SU-DHL-6 (cell line): ENCODE measurements at regions not wholly inside any gene's neighbourhood (a gene's known extent, or its start where the extent isn't known, plus 50 kb on each side); places are given as distances from the start of the nearest gene placed in this dataset.

Experiments used
- H2AFZ ChIP-seq: fragments of 200-600 bp; sonication (generic); 2 replicates; pipeline ENCODE4 v1.6.1; 2014; ENCODE audit warnings: low read depth, mild to moderate bottlenecking, moderate library complexity, mixed read lengths, antibody characterized with exemption, low read length; ENCODE audit not compliant: severe bottlenecking
- H3F3A ChIP-seq: fragments of 200-600 bp; shearing (Covaris generic); 2 replicates; pipeline ENCODE4 v1.6.0; 2016; ENCODE audit warnings: antibody characterized with exemption, mild to moderate bottlenecking; ENCODE audit not compliant: insufficient read depth
- H3K27ac ChIP-seq: fragments of 200-600 bp; sonication (generic); 2 replicates; pipeline ENCODE4 v1.5.1; 2016; ENCODE audit warnings: low read depth, mild to moderate bottlenecking, low read length, moderate library complexity, mixed read lengths
- H3K27me3 ChIP-seq: fragments of 200-600 bp; sonication (generic), shearing (Covaris generic); 2 replicates; pipeline ENCODE4 v1.6.0; 2014; ENCODE audit warnings: mild to moderate bottlenecking, low read length
- H3K36me3 ChIP-seq: fragments of 200-600 bp; sonication (generic); 2 replicates; pipeline ENCODE4 v1.6.1; 2014; ENCODE audit warnings: mild to moderate bottlenecking, low read length, mixed read lengths
- H3K4me2 ChIP-seq: fragments of 300-600, 200-600 bp; shearing (Covaris generic), sonication (generic); 2 replicates; pipeline ENCODE4 v1.6.0; 2014; ENCODE audit warnings: low read length, low read depth, mild to moderate bottlenecking; ENCODE audit not compliant: poor library complexity, severe bottlenecking
- H3K4me3 ChIP-seq: fragments of 200-600 bp; sonication (generic); 2 replicates; pipeline ENCODE4 v1.5.1; 2014; ENCODE audit warnings: antibody characterized with exemption, low read length, mild to moderate bottlenecking, mixed read lengths; ENCODE audit not compliant: insufficient read depth, poor library complexity, severe bottlenecking
- H3K79me2 ChIP-seq: fragments of 200-600 bp; sonication (generic); 2 replicates; pipeline ENCODE4 v1.6.1; 2014; ENCODE audit warnings: mild to moderate bottlenecking, low read length, moderate library complexity; ENCODE audit not compliant: insufficient read depth
- H3K9ac ChIP-seq: fragments of 200-600 bp; sonication (generic); 2 replicates; pipeline ENCODE4 v1.7.0; 2014; ENCODE audit warnings: mild to moderate bottlenecking, low read length
- H3K9me2 ChIP-seq: fragments of 200-600 bp; sonication (generic); replicated peaks from 2 replicates; pipeline ENCODE4 v1.6.1; 2014; ENCODE audit warnings: low read length; ENCODE audit not compliant: insufficient read depth
- H3K9me3 ChIP-seq: fragments of 200-600 bp; sonication (generic); 2 replicates; pipeline ENCODE4 v1.6.1; 2014; ENCODE audit warnings: low read length, mixed read lengths; ENCODE audit not compliant: insufficient read depth
- H4K20me1 ChIP-seq: fragments of 200-600 bp; sonication (generic); 2 replicates; pipeline ENCODE4 v1.6.1; 2014; ENCODE audit warnings: low read depth, mild to moderate bottlenecking, antibody characterized with exemption, low read length, moderate library complexity, mixed read lengths
- EZH2phosphoT487 ChIP-seq: fragments of 200-600 bp; sonication (generic), shearing (Covaris generic); conservative IDR thresholded peaks from 2 replicates; pipeline ENCODE4 v1.6.1; 2018; ENCODE audit warnings: mild to moderate bottlenecking, antibody characterized with exemption, low read length, moderate library complexity, mixed read lengths
- TF ChIP-seq, protein P1 (sequence below): fragments of 200-600 bp; sonication (generic); IDR thresholded peaks from one replicate; pipeline ENCODE4 v1.5.1; 2017; ENCODE audit warnings: antibody characterized with exemption, mild to moderate bottlenecking, low read length, moderate library complexity; ENCODE audit not compliant: insufficient read depth, poor library complexity, severe bottlenecking

DNA sequence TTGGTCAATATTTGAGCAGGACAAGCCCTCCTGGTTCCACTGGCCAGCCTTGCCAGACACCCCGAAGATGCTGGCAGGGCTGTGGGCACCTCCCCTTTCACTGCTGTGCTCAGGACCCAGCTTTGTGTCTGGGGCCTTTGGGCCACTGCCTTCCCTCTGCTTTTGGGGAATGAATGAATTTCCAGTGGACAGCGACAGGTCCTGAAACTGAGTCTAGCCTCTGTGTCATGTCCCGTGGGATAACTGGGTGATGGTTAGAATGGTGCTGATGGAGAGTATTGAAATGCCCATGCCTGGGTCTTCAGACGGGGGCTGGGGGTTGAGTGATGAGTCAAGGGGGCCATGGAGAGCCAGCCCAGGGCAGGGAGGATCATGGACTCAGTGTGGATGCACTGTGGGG lies 135.8 kb downstream of the FOXL1 start:
- H3K36me3 ChIP-seq: no peaks in the 10 kb centered on the region
- no peaks in the 10 kb centered on the region for H4K20me1 ChIP-seq
- TF ChIP-seq, protein P1, sequence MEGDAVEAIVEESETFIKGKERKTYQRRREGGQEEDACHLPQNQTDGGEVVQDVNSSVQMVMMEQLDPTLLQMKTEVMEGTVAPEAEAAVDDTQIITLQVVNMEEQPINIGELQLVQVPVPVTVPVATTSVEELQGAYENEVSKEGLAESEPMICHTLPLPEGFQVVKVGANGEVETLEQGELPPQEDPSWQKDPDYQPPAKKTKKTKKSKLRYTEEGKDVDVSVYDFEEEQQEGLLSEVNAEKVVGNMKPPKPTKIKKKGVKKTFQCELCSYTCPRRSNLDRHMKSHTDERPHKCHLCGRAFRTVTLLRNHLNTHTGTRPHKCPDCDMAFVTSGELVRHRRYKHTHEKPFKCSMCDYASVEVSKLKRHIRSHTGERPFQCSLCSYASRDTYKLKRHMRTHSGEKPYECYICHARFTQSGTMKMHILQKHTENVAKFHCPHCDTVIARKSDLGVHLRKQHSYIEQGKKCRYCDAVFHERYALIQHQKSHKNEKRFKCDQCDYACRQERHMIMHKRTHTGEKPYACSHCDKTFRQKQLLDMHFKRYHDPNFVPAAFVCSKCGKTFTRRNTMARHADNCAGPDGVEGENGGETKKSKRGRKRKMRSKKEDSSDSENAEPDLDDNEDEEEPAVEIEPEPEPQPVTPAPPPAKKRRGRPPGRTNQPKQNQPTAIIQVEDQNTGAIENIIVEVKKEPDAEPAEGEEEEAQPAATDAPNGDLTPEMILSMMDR: no peak
- no peak for TF ChIP-seq EZH2phosphoT487
- no peaks in the 10 kb centered on the region for H3K79me2 ChIP-seq
- no peaks in the 10 kb centered on the region for H3F3A ChIP-seq
- no peaks in the 10 kb centered on the region for H3K27me3 ChIP-seq
- H3K4me2 ChIP-seq: no peak overlapping the region
- no peaks in the 10 kb centered on the region for H3K9me3 ChIP-seq
- no peaks in the 10 kb centered on the region for H3K9me2 ChIP-seq
- no peak overlapping the region for H2AFZ ChIP-seq
- H3K27ac ChIP-seq: no peak overlapping the region
- H3K4me3 ChIP-seq: no peak overlapping the region
- H3K9ac ChIP-seq: no peak overlapping the region

DNA sequence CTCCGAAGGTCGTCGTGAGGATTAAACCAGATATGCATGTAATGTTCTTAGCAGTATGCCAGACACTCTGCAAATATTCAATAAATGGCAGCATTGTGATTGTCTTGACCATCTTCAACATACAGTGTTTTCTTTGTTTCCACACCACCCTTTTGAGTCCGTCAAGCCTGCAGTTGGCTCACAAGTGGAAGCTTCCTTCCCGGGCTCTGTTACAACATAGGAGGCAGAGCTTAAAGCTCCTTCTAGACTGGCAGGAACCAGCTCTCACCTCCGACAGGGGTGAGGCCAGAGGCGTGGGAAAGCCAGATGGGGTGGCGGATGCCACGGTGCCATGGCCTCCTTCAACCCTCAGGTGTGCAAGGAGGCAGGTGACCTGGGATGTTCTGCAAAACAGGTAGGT lies 138.3 kb downstream of the FOXL1 start:
- Histone ChIP-seq H2AFZ (no peak overlapping the region), H3K27me3 (no peaks in the 10 kb centered on the region), H3K27ac (no peak overlapping the region), H4K20me1 (no peaks in the 10 kb centered on the region), H3F3A (no peaks in the 10 kb centered on the region), H3K9me3 (no peaks in the 10 kb centered on the region), H3K9ac (no peak overlapping the region), H3K9me2 (no peaks in the 10 kb centered on the region), H3K4me2 (no peak overlapping the region), H3K4me3 (no peak overlapping the region), H3K36me3 (no peaks in the 10 kb centered on the region), H3K79me2 (no peaks in the 10 kb centered on the region)
- TF ChIP-seq EZH2phosphoT487: no peak
- TF ChIP-seq, protein P1: no peak

DNA sequence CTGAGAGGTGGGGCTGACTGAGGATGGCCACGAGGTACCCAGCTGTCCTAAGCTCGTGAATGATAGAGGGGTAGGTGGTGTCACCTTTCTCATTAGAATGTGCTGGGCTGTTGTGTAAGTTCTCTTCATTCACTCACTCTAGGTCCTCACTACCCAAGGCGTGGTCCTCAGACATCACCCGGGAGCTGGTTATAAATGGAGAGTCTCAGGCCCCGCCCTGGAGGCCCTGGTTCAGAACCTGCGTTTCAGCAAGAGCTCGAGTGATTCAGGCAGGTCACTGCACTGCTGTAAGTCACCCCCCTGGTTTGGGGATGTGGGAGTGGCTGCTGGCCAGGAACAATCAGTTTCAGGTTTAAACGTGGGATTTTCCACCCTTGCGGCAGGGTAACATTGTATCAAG lies 139.8 kb downstream of the FOXL1 start:
- Histone ChIP-seq H3F3A (no peaks in the 10 kb centered on the region), H3K9me3 (no peaks in the 10 kb centered on the region), H3K4me3 (no peak overlapping the region), H4K20me1 (no peaks in the 10 kb centered on the region), H3K9me2 (no peaks in the 10 kb centered on the region), H3K4me2 (no peak overlapping the region), H3K27ac (no peak overlapping the region), H3K27me3 (no peaks in the 10 kb centered on the region), H2AFZ (no peak overlapping the region), H3K79me2 (no peaks in the 10 kb centered on the region), H3K9ac (no peak overlapping the region), H3K36me3 (no peaks in the 10 kb centered on the region)
- TF ChIP-seq, protein P1: no peak
- TF ChIP-seq EZH2phosphoT487: no peak

DNA sequence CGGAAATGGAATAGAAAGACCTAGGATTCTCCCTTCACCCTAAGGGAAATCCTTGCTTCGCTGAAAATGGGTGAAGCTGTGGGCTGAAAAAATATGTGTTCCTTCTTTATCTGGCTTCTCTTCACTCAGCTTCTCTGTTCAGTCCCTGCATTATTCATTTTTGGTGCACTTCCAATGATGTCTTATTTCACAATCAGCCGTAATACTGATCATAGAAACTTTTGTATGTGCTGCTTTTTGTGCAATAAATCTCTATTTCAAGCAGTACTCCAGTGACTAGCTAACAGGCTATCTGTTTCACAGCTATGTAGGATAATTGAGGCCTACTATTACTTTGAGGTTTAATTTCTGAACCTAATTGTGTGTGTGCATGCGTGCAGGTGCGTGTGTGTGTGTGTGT lies 144.6 kb downstream of the FOXL1 start:
- H3K9ac ChIP-seq: no peak overlapping the region
- H3F3A ChIP-seq: no peaks in the 10 kb centered on the region
- H3K27ac ChIP-seq: no peak overlapping the region
- no peak overlapping the region for H3K4me3 ChIP-seq
- H3K9me3 ChIP-seq: no peaks in the 10 kb centered on the region
- no peaks in the 10 kb centered on the region for H3K36me3 ChIP-seq
- H3K27me3 ChIP-seq: no peaks in the 10 kb centered on the region
- no peak overlapping the region for H2AFZ ChIP-seq
- no peaks in the 10 kb centered on the region for H4K20me1 ChIP-seq
- no peak overlapping the region for H3K4me2 ChIP-seq
- H3K79me2 ChIP-seq: no peaks in the 10 kb centered on the region
- no peaks in the 10 kb centered on the region for H3K9me2 ChIP-seq
- TF ChIP-seq, protein P1: no peak
- TF ChIP-seq EZH2phosphoT487: no peak
